Nephron (organoid): ENCODE measurements at regions not wholly inside any gene's neighbourhood (a gene's known extent, or its start where the extent isn't known, plus 50 kb on each side); places are given as distances from the start of the nearest gene placed in this dataset.

Source experiments
- H3K27ac Mint-ChIP-seq, 3 experiments: 2 replicates each; pipeline ENCODE4 v1.8.0; 2020; ENCODE audit warnings: mixed read lengths in 3 of 3, mild to moderate bottlenecking in 2 of 3, moderate library complexity in 1 of 3
- H3K27me3 Mint-ChIP-seq: 2 replicates; pipeline ENCODE4 v1.8.0; 2021; ENCODE audit warnings: low read depth, mild to moderate bottlenecking, moderate library complexity, mixed read lengths
- H3K36me3 Mint-ChIP-seq: 2 replicates; pipeline ENCODE4 v1.8.0; 2020; ENCODE audit warnings: low read depth, mixed read lengths
- H3K4me1 Mint-ChIP-seq: 2 replicates; pipeline ENCODE4 v1.8.0; 2020; ENCODE audit warnings: mixed read lengths
- H3K4me3 Mint-ChIP-seq, 3 experiments: 2 replicates each; pipeline ENCODE4 v1.8.0; 2020; ENCODE audit warnings: mild to moderate bottlenecking in 3 of 3, mixed read lengths in 3 of 3, moderate library complexity in 2 of 3
- H3K9me3 Mint-ChIP-seq: 2 replicates; pipeline ENCODE4 v1.8.0; 2020; ENCODE audit warnings: mixed read lengths
- CTCF ChIP-seq, 3 experiments: fragments of 200-600 bp; sonication (generic); IDR thresholded peaks; one replicate each; pipeline ENCODE4 v1.5.0; 2021; ENCODE audit warnings: antibody characterized with exemption in 3 of 3; ENCODE audit not compliant: unreplicated experiment in 3 of 3

DNA sequence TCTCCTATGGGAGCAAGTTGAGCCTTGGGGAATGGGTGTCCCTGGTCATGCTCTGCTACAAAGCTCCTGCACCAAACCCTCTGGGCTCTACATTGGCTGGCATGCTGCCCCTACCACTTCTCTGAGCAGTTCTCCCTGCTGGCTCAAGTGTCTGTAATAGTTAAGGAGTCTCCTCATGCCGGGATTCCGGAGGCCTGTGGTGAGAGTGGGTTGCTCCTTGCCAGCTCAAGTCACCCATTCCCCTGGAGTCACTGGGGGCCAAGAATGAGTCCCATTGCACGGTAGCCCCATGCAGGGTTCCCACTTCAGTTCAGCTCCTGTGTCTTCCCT lies 173.9 kb downstream of the PRDM13 start:
- H3K27ac Mint-ChIP-seq, result no peak overlapping the region
- no peak for TF ChIP-seq CTCF (IDR thresholded peaks at IDR 0.05; ENCODE audit: unreplicated experiment in 3 of 3)
- H3K36me3 Mint-ChIP-seq, result no peaks in the 10 kb centered on the region
- no peaks in the 10 kb centered on the region for H3K9me3 Mint-ChIP-seq
- H3K4me1 Mint-ChIP-seq, result no peaks in the 10 kb centered on the region
- H3K27me3 Mint-ChIP-seq, result peaks cover 8% of the 10 kb centered on the region
- H3K4me3 Mint-ChIP-seq, result no peak overlapping the region

DNA sequence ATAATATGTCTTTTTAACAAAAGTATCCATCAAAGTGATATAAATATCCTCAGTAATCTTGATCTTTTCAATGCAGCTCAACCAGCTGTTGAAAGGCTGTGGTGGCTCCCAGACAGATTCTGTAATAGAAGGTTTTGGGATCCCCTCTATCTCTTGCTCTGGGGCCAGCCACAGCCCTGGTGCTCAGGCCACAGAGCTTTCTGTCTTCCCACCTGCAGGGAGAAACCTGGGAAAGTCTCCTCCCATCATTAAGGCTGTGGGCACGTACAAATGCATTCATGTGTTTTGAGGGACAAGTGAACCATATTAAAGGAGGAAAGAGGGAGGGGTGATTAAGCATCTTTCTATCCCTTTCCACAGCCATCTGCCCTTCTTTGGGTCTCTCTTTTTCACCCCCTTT lies 183.1 kb downstream of the PRDM13 start:
- H3K27me3 Mint-ChIP-seq, result peaks cover 10% of the 10 kb centered on the region
- H3K4me3 Mint-ChIP-seq, result no peak overlapping the region
- no peaks in the 10 kb centered on the region for H3K4me1 Mint-ChIP-seq
- H3K27ac Mint-ChIP-seq, result no peak overlapping the region
- H3K9me3 Mint-ChIP-seq, result no peaks in the 10 kb centered on the region
- no peak for TF ChIP-seq CTCF (IDR thresholded peaks at IDR 0.05; ENCODE audit: unreplicated experiment in 3 of 3)
- H3K36me3 Mint-ChIP-seq, result no peaks in the 10 kb centered on the region

GRCh38 chr6:99790679-99791078 lies 184.0 kb downstream of the PRDM13 start:
- Mint-ChIP-seq H3K4me1 (no peaks in the 10 kb centered on the region), H3K27ac (no peak overlapping the region), H3K4me3 (no peak overlapping the region), H3K36me3 (no peaks in the 10 kb centered on the region), H3K27me3 (peaks cover 16% of the 10 kb centered on the region), H3K9me3 (no peaks in the 10 kb centered on the region)
- TF ChIP-seq CTCF (IDR thresholded peaks at IDR 0.05; ENCODE audit: unreplicated experiment in 3 of 3), result peak in 2 of 3 experiments; percentile 17 to 45

DNA sequence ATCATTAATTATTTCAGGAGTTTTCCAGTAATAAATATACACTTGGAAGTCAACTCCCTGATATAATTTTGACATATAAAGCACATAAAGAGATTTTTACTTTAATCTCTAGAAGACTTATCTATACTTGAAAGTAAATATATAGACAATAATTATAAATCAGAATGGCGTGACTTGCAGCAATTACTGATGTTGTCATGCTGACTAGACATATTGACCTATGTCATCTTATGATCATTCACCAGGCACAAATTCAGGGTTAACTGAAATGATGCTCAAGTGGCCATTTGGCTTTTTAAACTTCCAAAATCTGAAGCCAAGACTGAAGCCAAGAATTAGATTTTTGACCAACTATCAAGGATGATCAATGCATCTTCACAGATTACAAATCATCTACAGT lies 192.2 kb downstream of the MCHR2 start:
- H3K9me3 Mint-ChIP-seq, result no peaks in the 10 kb centered on the region
- H3K4me1 Mint-ChIP-seq, result no peaks in the 10 kb centered on the region

GRCh38 chr6:99802396-99803031 lies 191.5 kb downstream of the MCHR2 start:
- Mint-ChIP-seq H3K9me3 (no peaks in the 10 kb centered on the region), H3K4me1 (no peaks in the 10 kb centered on the region), H3K27me3 (peaks cover 3% of the 10 kb centered on the region), H3K4me3 (no peak overlapping the region), H3K36me3 (no peaks in the 10 kb centered on the region), H3K27ac (no peak overlapping the region)
- TF ChIP-seq CTCF (IDR thresholded peaks at IDR 0.05; ENCODE audit: unreplicated experiment in 3 of 3), result no peak

More for the DNA sequence above, 192.2 kb downstream of the MCHR2 start:
- H3K36me3 Mint-ChIP-seq, result no peaks in the 10 kb centered on the region
- H3K4me3 Mint-ChIP-seq, result no peak overlapping the region
- H3K27me3 Mint-ChIP-seq, result no peaks in the 10 kb centered on the region
- H3K27ac Mint-ChIP-seq, result no peak overlapping the region
- TF ChIP-seq CTCF (IDR thresholded peaks at IDR 0.05; ENCODE audit: unreplicated experiment in 3 of 3), result no peak

GRCh38 chr6:99808992-99809391 lies 185.0 kb downstream of the MCHR2 start:
- no peak for TF ChIP-seq CTCF (IDR thresholded peaks at IDR 0.05; ENCODE audit: unreplicated experiment in 3 of 3)

More at GRCh38 chr6:99808992-99809391, 185.0 kb downstream of the MCHR2 start:
- no peaks in the 10 kb centered on the region for H3K9me3 Mint-ChIP-seq
- H3K4me1 Mint-ChIP-seq, result no peaks in the 10 kb centered on the region
- no peaks in the 10 kb centered on the region for H3K36me3 Mint-ChIP-seq
- no peak overlapping the region for H3K27ac Mint-ChIP-seq
- no peak overlapping the region for H3K4me3 Mint-ChIP-seq
- H3K27me3 Mint-ChIP-seq, result peaks cover 13% of the 10 kb centered on the region
